IMR-90 (cell line): ENCODE measurements at regions not wholly inside any gene's neighbourhood (a gene's known extent, or its start where the extent isn't known, plus 50 kb on each side); places are given as distances from the start of the nearest gene placed in this dataset.

Experiments used
- ATAC-seq: fragments of 200-7000 bp; cut with Tn5 transposase; 2 replicates; pipeline ENCODE4 v1.9.1; 2020; ENCODE audit warnings: low read depth, mild to moderate bottlenecking, moderate library complexity
- BruUV-seq: library from RNA; stranded (reverse); fragments of 400-500 nt; replicated peaks from 2 replicates; lab custom pipeline; 2021; lab: Mats Ljungman, UMichigan
- CTCF ChIA-PET: fragments of 300-600 bp; formaldehyde crosslinking; extraction: SDS; loops from one replicate; lab custom pipeline; 2021; ENCODE audit warnings: antibody characterized with exemption; lab: Yijun Ruan, JAX
- POLR2A ChIA-PET: fragments of 300-600 bp; sonication (Branson Sonifier 250); formaldehyde crosslinking; loops from one replicate; lab custom pipeline; 2022; ENCODE audit warnings: antibody characterized with exemption; ENCODE audit not compliant: unreplicated experiment; lab: Charles Lee
- DNase-seq: peaks from one replicate; pipeline ENCODE4 v3.0.0; 2013
- H2AFZ ChIP-seq: replicated peaks from 2 replicates; pipeline ENCODE3; 2013; ENCODE audit warnings: low read length, mild to moderate bottlenecking; ENCODE audit not compliant: poor library complexity
- H2AK5ac ChIP-seq: 2 replicates; pipeline ENCODE4 v1.6.1; 2013; ENCODE audit warnings: low read depth, low read length, inconsistent platforms
- H2AK9ac ChIP-seq: replicated peaks from 2 replicates; pipeline ENCODE3; 2013; ENCODE audit warnings: mild to moderate bottlenecking, low read depth, low read length, moderate library complexity; ENCODE audit not compliant: poor library complexity
- H2BK120ac ChIP-seq: 2 replicates; pipeline ENCODE4 v1.6.1; 2013; ENCODE audit warnings: low read depth, low read length, inconsistent platforms
- H2BK15ac ChIP-seq: 3 replicates; pipeline ENCODE4 v1.6.1; 2013; ENCODE audit warnings: low read depth, low read length, inconsistent platforms
- H2BK20ac ChIP-seq: 2 replicates; pipeline ENCODE4 v1.6.1; 2013; ENCODE audit warnings: low read depth, mild to moderate bottlenecking, inconsistent platforms, low read length, moderate library complexity
- H2BK5ac ChIP-seq: 2 replicates; pipeline ENCODE4 v1.6.1; 2013; ENCODE audit warnings: mild to moderate bottlenecking, low read depth, low read length, inconsistent platforms; ENCODE audit not compliant: poor library complexity, severe bottlenecking
- H3K14ac ChIP-seq: replicated peaks from 2 replicates; pipeline ENCODE4 v1.6.1; 2013; ENCODE audit warnings: low read depth, low read length, inconsistent platforms
- H3K18ac ChIP-seq: 2 replicates; pipeline ENCODE4 v1.6.1; 2013; ENCODE audit warnings: low read depth, low read length, control low read depth
- H3K23ac ChIP-seq: 2 replicates; pipeline ENCODE4 v1.6.1; 2013; ENCODE audit warnings: low read depth, low read length, inconsistent platforms
- H3K27ac ChIP-seq: 2 replicates; pipeline ENCODE4 v1.5.1; 2013; ENCODE audit warnings: mild to moderate bottlenecking, control low read depth, low read length; ENCODE audit not compliant: insufficient read depth
- H3K27me3 ChIP-seq: 2 replicates; pipeline ENCODE4 v1.6.1; 2013; ENCODE audit warnings: low read length; ENCODE audit not compliant: control insufficient read depth, insufficient read depth
- H3K36me3 ChIP-seq: 2 replicates; pipeline ENCODE4 v1.6.1; 2013; ENCODE audit warnings: low read length, mixed read lengths; ENCODE audit not compliant: control insufficient read depth, insufficient read depth
- H3K4ac ChIP-seq: 2 replicates; pipeline ENCODE4 v1.6.1; 2013; ENCODE audit warnings: low read depth, low read length, inconsistent platforms
- H3K4me1 ChIP-seq: 2 replicates; pipeline ENCODE4 v1.6.1; 2013; ENCODE audit warnings: low read length, mixed read lengths; ENCODE audit not compliant: control insufficient read depth, insufficient read depth
- H3K4me2 ChIP-seq: 2 replicates; pipeline ENCODE4 v1.6.1; 2013; ENCODE audit warnings: low read depth, mild to moderate bottlenecking, control low read depth, low read length, moderate library complexity
- H3K4me3 ChIP-seq: 2 replicates; pipeline ENCODE4 v1.5.1; 2013; ENCODE audit warnings: low read depth, mild to moderate bottlenecking, control low read depth, low read length, moderate library complexity; ENCODE audit not compliant: insufficient read depth
- H3K56ac ChIP-seq: 2 replicates; pipeline ENCODE4 v1.6.1; 2013; ENCODE audit warnings: low read length, inconsistent platforms; ENCODE audit not compliant: insufficient read depth; ENCODE audit errors: extremely low read depth
- H3K79me1 ChIP-seq, 2 experiments: 2 replicates each; pipeline ENCODE4 v1.6.1; 2013; ENCODE audit warnings: low read length in 2 of 2, inconsistent platforms in 1 of 2, low read depth in 1 of 2
- H3K9ac ChIP-seq: 2 replicates; pipeline ENCODE4 v1.6.1; 2013; ENCODE audit warnings: low read depth, low read length, control low read depth
- H3K9me1 ChIP-seq: 2 replicates; pipeline ENCODE4 v1.6.1; 2013; ENCODE audit warnings: low read length, inconsistent platforms; ENCODE audit not compliant: insufficient read depth
- H3K9me3 ChIP-seq: 2 replicates; pipeline ENCODE4 v1.6.1; 2013; ENCODE audit warnings: low read length; ENCODE audit not compliant: control insufficient read depth, insufficient read depth
- H4K20me1 ChIP-seq: 2 replicates; pipeline ENCODE4 v1.6.1; 2013; ENCODE audit warnings: low read length, inconsistent platforms; ENCODE audit not compliant: insufficient read depth
- H4K5ac ChIP-seq: 2 replicates; pipeline ENCODE4 v1.6.1; 2013; ENCODE audit warnings: mild to moderate bottlenecking, low read depth, low read length, control low read depth
- H4K8ac ChIP-seq, 2 experiments: 2 replicates each; pipeline ENCODE4 v1.6.1; 2013; ENCODE audit warnings: low read depth in 2 of 2, low read length in 2 of 2, control low read depth in 1 of 2, inconsistent platforms in 1 of 2
- H4K91ac ChIP-seq: 2 replicates; pipeline ENCODE4 v1.6.1; 2013; ENCODE audit warnings: low read depth, low read length, inconsistent platforms; ENCODE audit not compliant: insufficient read depth
- BHLHE40 ChIP-seq: fragments of 150-350 bp; IDR thresholded peaks from 2 replicates; pipeline ENCODE4 v1.6.1; 2016; ENCODE audit warnings: mild to moderate bottlenecking, low read depth, low read length
- CEBPB ChIP-seq: IDR thresholded peaks from 2 replicates; pipeline ENCODE4 v1.6.1; 2012; ENCODE audit warnings: low read depth, low read length, improper control_type of control experiment
- CHD1 ChIP-seq: IDR thresholded peaks from 2 replicates; pipeline ENCODE4 v1.6.1; 2012; ENCODE audit warnings: low read depth, low read length, improper control_type of control experiment
- MAFK ChIP-seq: IDR thresholded peaks from 2 replicates; pipeline ENCODE4 v1.6.1; 2012; ENCODE audit warnings: low read depth, low read length, improper control_type of control experiment
- MXI1 ChIP-seq: IDR thresholded peaks from 2 replicates; pipeline ENCODE4 v1.6.1; 2012; ENCODE audit warnings: low read depth, mild to moderate bottlenecking, low read length, moderate library complexity, borderline replicate concordance
- NFE2L2 ChIP-seq: fragments of 150-350 bp; IDR thresholded peaks from 2 replicates; pipeline ENCODE4 v1.6.1; 2016; ENCODE audit warnings: low read depth, mild to moderate bottlenecking, low read length
- POLR2A ChIP-seq: IDR thresholded peaks from 2 replicates; pipeline ENCODE4 v1.6.1; 2012; ENCODE audit warnings: mild to moderate bottlenecking, low read depth, low read length
- RAD21 ChIP-seq: IDR thresholded peaks from 2 replicates; pipeline ENCODE4 v1.6.1; 2012; ENCODE audit warnings: low read length, improper control_type of control experiment
- RFX5 ChIP-seq: IDR thresholded peaks from 2 replicates; pipeline ENCODE4 v1.8.0; 2012; ENCODE audit warnings: low read depth, mild to moderate bottlenecking, low read length, moderate library complexity
- SMC3 ChIP-seq: fragments of 150-350 bp; IDR thresholded peaks from 2 replicates; pipeline ENCODE4 v1.6.1; 2016; ENCODE audit warnings: low read depth, mild to moderate bottlenecking, antibody characterized with exemption, low read length, moderate library complexity
- WGBS, 2 experiments: methylation state at CpG; one replicate each; pipeline versions ENCODE4 v1.1.5 to v1.1.7; 2013; ENCODE audit warnings: missing lambda C conversion rate in 2 of 2; ENCODE audit not compliant: insufficient read length in 1 of 2; ENCODE audit errors: extremely low coverage in 2 of 2; 5-methylcytosine and 5-hydroxymethylcytosine counted together
- dilution Hi-C: fragments of 300-500 bp; cut with HindIII; formaldehyde crosslinking; loops from one replicate; pipeline ENCODE4 v1.14.3; 2018; ENCODE audit warnings: low sequenced_read_pairs; ENCODE audit not compliant: unreplicated experiment
- in situ Hi-C: fragments of 300-500 bp; cut with MboI; formaldehyde crosslinking; loops from 3 replicates; pipeline ENCODE4 v1.14.3; 2019; ENCODE audit warnings: low sequenced_read_pairs, inconsistent platforms, mixed read lengths
- intact Hi-C: fragments of 100-400 bp; cut with micrococcal nuclease; formaldehyde crosslinking; loops from 2 replicates; pipeline ENCODE4 v1.10.0; 2022
- TF ChIP-seq, protein P1 (sequence below): fragments of 150-350 bp; IDR thresholded peaks from 2 replicates; pipeline ENCODE4 v1.6.1; 2017; ENCODE audit warnings: mild to moderate bottlenecking, antibody characterized with exemption, low read length, low read depth

GRCh38 chr1:218034468-218034867 lies 250.6 kb upstream of the RRP15 start:
- no CpG with 5 or more reads among the region's 7 CpGs for WGBS, 2 experiments
- Histone ChIP-seq H3K36me3 (no peaks in the 10 kb centered on the region), H2BK20ac (no peak overlapping the region), H3K27me3 (no peaks in the 10 kb centered on the region), H2AFZ (no peak overlapping the region), H4K91ac (no peak overlapping the region), H3K14ac (no peak overlapping the region), H4K20me1 (no peaks in the 10 kb centered on the region), H3K4me1 (no peaks in the 10 kb centered on the region), H3K9me3 (no peaks in the 10 kb centered on the region), H4K5ac (no peak overlapping the region), H3K9me1 (no peaks in the 10 kb centered on the region), H2AK5ac (no peak overlapping the region), H4K8ac (no peak overlapping the region), H3K79me1 (no peaks in the 10 kb centered on the region), H3K4me2 (no peak overlapping the region), H3K4ac (no peak overlapping the region), H2AK9ac (no peak overlapping the region), H2BK15ac (no peak overlapping the region), H3K9ac (no peak overlapping the region), H2BK5ac (no peak overlapping the region), H3K23ac (no peak overlapping the region), H3K56ac (no peak overlapping the region), H3K27ac (no peak overlapping the region), H3K18ac (no peak overlapping the region), H3K4me3 (no peak overlapping the region), H2BK120ac (no peak overlapping the region)
- no peak for ATAC-seq
- intact Hi-C loops: no loop called here
- no TSS peak for BruUV-seq
- CTCF ChIA-PET: no interaction called here
- dilution Hi-C loops: no loop called here
- TF ChIP-seq SMC3 (no peak), CEBPB (no peak), RFX5 (no peak), CHD1 (no peak), MAFK (no peak), MXI1 (no peak), BHLHE40 (no peak), NFE2L2 (no peak), POLR2A (no peak), RAD21 (no peak)
- TF ChIP-seq, protein P1, sequence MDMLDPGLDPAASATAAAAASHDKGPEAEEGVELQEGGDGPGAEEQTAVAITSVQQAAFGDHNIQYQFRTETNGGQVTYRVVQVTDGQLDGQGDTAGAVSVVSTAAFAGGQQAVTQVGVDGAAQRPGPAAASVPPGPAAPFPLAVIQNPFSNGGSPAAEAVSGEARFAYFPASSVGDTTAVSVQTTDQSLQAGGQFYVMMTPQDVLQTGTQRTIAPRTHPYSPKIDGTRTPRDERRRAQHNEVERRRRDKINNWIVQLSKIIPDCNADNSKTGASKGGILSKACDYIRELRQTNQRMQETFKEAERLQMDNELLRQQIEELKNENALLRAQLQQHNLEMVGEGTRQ: no peak
- POLR2A ChIA-PET: no interaction called here
- in situ Hi-C loops: no loop called here
- DNase-seq: no peak
